KMS-11 (cell line): ENCODE measurements at regions not wholly inside any gene's neighbourhood (a gene's known extent, or its start where the extent isn't known, plus 50 kb on each side); places are given as distances from the start of the nearest gene placed in this dataset.

ENCODE experiments used
- H2AFZ ChIP-seq: fragments of 200-600 bp; sonication (generic); 2 replicates; pipeline ENCODE4 v1.6.1; 2016; ENCODE audit warnings: antibody characterized with exemption, mixed run types, low read depth
- H3K27ac ChIP-seq: fragments of 200-600 bp; sonication (generic); 2 replicates; pipeline ENCODE4 v1.6.1; 2016; ENCODE audit warnings: mild to moderate bottlenecking, mixed run types
- H3K27me3 ChIP-seq: fragments of 200-600 bp; sonication (generic); 2 replicates; pipeline ENCODE4 v1.6.1; 2017; ENCODE audit warnings: mild to moderate bottlenecking, low read depth, mixed run types, moderate library complexity; ENCODE audit not compliant: insufficient read depth
- H3K36me3 ChIP-seq: fragments of 200-600 bp; sonication (generic); 2 replicates; pipeline ENCODE4 v1.6.1; 2017; ENCODE audit warnings: mild to moderate bottlenecking, mixed run types; ENCODE audit not compliant: insufficient read depth
- H3K4me1 ChIP-seq: fragments of 200-600 bp; sonication (generic); 2 replicates; pipeline ENCODE4 v1.6.1; 2016; ENCODE audit warnings: mild to moderate bottlenecking, low read depth, mixed run types; ENCODE audit not compliant: poor library complexity, severe bottlenecking
- H3K4me2 ChIP-seq: fragments of 200-600 bp; sonication (generic); 2 replicates; pipeline ENCODE4 v1.7.0; 2016; ENCODE audit warnings: mild to moderate bottlenecking, mixed run types
- H3K4me3 ChIP-seq: fragments of 200-600 bp; sonication (generic); IDR thresholded peaks from 2 replicates; pipeline ENCODE4 v1.6.1; 2017; ENCODE audit warnings: low read depth, low read length, mixed read lengths; ENCODE audit not compliant: insufficient read depth
- H3K79me2 ChIP-seq: fragments of 200-600 bp; sonication (generic); 2 replicates; pipeline ENCODE4 v1.6.1; 2016; ENCODE audit warnings: low read depth, mixed run types; ENCODE audit not compliant: insufficient read depth
- H3K9ac ChIP-seq: fragments of 200-600 bp; sonication (generic); 2 replicates; pipeline ENCODE4 v1.6.1; 2016; ENCODE audit warnings: mild to moderate bottlenecking, mixed run types
- H4K20me1 ChIP-seq: fragments of 200-600 bp; sonication (generic); 2 replicates; pipeline ENCODE4 v1.6.1; 2016; ENCODE audit warnings: mild to moderate bottlenecking, mixed run types; ENCODE audit not compliant: insufficient read depth
- CTCF ChIP-seq: fragments of 200-600 bp; sonication (generic); conservative IDR thresholded peaks from 2 replicates; pipeline ENCODE4 v1.6.1; 2017; ENCODE audit warnings: low read depth, mild to moderate bottlenecking, antibody characterized with exemption, low read length, moderate library complexity, mixed read lengths

- Histone ChIP-seq H3K9ac (no peak overlapping the region), H3K4me1 (peaks cover 8% of the 10 kb centered on the region)
These were observed 107.8 kb upstream of the ZNF438 start for GRCh38 chr10:31139497-31139896.

GRCh38 chr10:31140716-31141115, 109.1 kb upstream of the ZNF438 start:
- no peaks in the 10 kb centered on the region for H4K20me1 ChIP-seq
- no peak overlapping the region for H3K9ac ChIP-seq
- no peaks in the 10 kb centered on the region for H3K27me3 ChIP-seq
- H3K79me2 ChIP-seq, result no peaks in the 10 kb centered on the region
- H3K36me3 ChIP-seq, result no peaks in the 10 kb centered on the region
- no peak overlapping the region for H3K4me3 ChIP-seq
- no peak overlapping the region for H2AFZ ChIP-seq
- H3K27ac ChIP-seq, result no peak overlapping the region
- no peak for TF ChIP-seq CTCF
- H3K4me1 ChIP-seq, result no peaks in the 10 kb centered on the region
- H3K4me2 ChIP-seq, result no peak overlapping the region

More at GRCh38 chr10:31139497-31139896, 107.8 kb upstream of the ZNF438 start:
- Histone ChIP-seq H3K79me2 (no peaks in the 10 kb centered on the region), H3K27me3 (no peaks in the 10 kb centered on the region), H3K4me2 (no peak overlapping the region), H3K4me3 (no peak overlapping the region), H4K20me1 (no peaks in the 10 kb centered on the region), H2AFZ (no peak overlapping the region), H3K27ac (no peak overlapping the region), H3K36me3 (no peaks in the 10 kb centered on the region)
- TF ChIP-seq CTCF, result no peak

DNA sequence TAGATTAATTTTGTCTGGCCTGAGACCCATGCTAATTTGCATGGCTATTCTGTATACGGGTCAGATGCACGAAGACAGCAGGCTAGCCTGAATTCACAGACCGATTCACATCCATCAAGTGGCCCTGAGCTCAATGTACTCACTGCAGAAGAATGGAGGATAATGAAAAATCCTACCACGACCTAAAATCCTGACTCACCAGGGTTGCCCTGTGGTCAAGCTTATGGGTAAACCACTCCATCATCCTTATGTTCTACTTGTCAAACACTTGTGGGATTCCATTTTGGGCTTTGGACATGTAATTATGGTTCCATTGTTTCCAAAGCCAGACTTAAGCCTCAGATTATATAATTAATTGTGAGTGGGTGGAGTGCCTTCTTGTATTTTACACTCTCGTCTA, 110.4 kb upstream of the ZNF438 start:
- Histone ChIP-seq H3K4me2 (no peak overlapping the region), H3K4me1 (no peaks in the 10 kb centered on the region), H3K36me3 (no peaks in the 10 kb centered on the region), H3K27ac (no peak overlapping the region), H3K4me3 (no peak overlapping the region), H3K27me3 (no peaks in the 10 kb centered on the region), H3K79me2 (no peaks in the 10 kb centered on the region), H2AFZ (no peak overlapping the region), H4K20me1 (no peaks in the 10 kb centered on the region), H3K9ac (no peak overlapping the region)
- no peak for TF ChIP-seq CTCF

DNA sequence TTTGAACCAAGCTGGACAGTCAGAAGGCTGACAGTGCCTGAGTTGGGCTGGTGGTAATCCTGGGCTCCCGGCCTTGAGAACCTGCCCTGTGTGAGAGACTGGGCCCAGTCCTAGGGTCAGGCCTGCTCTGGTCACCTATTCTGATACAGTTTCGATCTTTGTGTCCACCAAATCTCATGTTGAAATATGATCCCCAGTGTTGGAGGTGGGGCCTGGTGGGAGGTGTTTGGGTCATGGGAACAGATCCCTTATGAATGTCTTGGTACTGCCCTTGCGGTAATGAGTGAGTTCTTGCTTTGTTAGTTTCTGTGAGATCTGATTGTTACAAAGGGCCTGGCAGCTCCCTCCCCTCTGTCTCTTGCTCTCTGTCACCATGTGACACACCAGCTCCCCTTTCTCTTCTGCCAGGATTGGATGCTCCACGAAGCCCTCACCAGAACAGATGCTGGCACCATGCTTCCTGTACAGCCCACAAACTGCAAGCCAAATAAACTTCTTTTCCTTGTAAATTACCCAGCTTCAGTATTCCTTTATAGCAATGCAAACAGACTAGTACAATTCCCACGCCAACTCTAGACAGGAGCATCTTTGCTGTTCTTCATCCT, 111.8 kb upstream of the ZNF438 start:
- TF ChIP-seq CTCF, result no peak
- no peak overlapping the region for H3K27ac ChIP-seq
- H4K20me1 ChIP-seq, result no peaks in the 10 kb centered on the region
- H2AFZ ChIP-seq, result no peak overlapping the region
- no peaks in the 10 kb centered on the region for H3K4me1 ChIP-seq
- no peak overlapping the region for H3K9ac ChIP-seq
- no peaks in the 10 kb centered on the region for H3K36me3 ChIP-seq
- H3K4me2 ChIP-seq, result no peak overlapping the region
- H3K27me3 ChIP-seq, result no peaks in the 10 kb centered on the region
- no peaks in the 10 kb centered on the region for H3K79me2 ChIP-seq
- H3K4me3 ChIP-seq, result no peak overlapping the region
